ENCODE measurements at regions not wholly inside any gene's neighbourhood (a gene's known extent, or its start where the extent isn't known, plus 50 kb on each side); places are given as distances from the start of the nearest gene placed in this dataset.

GRCh38 chr14:105907276-105907675 lies 380.9 kb downstream of the TMEM121 start:
- TF ChIP-seq, protein P1, sequence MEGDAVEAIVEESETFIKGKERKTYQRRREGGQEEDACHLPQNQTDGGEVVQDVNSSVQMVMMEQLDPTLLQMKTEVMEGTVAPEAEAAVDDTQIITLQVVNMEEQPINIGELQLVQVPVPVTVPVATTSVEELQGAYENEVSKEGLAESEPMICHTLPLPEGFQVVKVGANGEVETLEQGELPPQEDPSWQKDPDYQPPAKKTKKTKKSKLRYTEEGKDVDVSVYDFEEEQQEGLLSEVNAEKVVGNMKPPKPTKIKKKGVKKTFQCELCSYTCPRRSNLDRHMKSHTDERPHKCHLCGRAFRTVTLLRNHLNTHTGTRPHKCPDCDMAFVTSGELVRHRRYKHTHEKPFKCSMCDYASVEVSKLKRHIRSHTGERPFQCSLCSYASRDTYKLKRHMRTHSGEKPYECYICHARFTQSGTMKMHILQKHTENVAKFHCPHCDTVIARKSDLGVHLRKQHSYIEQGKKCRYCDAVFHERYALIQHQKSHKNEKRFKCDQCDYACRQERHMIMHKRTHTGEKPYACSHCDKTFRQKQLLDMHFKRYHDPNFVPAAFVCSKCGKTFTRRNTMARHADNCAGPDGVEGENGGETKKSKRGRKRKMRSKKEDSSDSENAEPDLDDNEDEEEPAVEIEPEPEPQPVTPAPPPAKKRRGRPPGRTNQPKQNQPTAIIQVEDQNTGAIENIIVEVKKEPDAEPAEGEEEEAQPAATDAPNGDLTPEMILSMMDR (IDR thresholded peaks at IDR 0.05) = no peak
- TF ChIP-seq POLR2A (IDR thresholded peaks at IDR 0.05) (no peak), EP300 (IDR thresholded peaks at IDR 0.05; ENCODE audit: low read depth) (no peak)
